AG04449 (cell line): ENCODE measurements at regions not wholly inside any gene's neighbourhood (a gene's known extent, or its start where the extent isn't known, plus 50 kb on each side); places are given as distances from the start of the nearest gene placed in this dataset.

Source experiments
- CTCF ChIA-PET: fragments of 350-600 bp; formaldehyde crosslinking; extraction: SDS; loops from one replicate; lab custom pipeline; 2021; ENCODE audit warnings: antibody characterized with exemption; lab: Yijun Ruan, JAX
- POLR2A ChIA-PET: fragments of 400-600, 350-600 bp; formaldehyde crosslinking; extraction: SDS; loops from one replicate; lab custom pipeline; 2020; ENCODE audit warnings: antibody characterized with exemption, inconsistent platforms; lab: Yijun Ruan, JAX
- DNase-seq: peaks from one replicate; pipeline ENCODE4 v3.0.0-alpha.2; 2010; ENCODE audit warnings: low read depth, low spot score
- H3K4me3 ChIP-seq: 2 replicates; pipeline ENCODE4 v1.5.1; 2011; ENCODE audit warnings: low read depth, mild to moderate bottlenecking, control low read depth, low read length
- CTCF ChIP-seq: IDR thresholded peaks from one replicate; pipeline ENCODE4 v1.5.1; 2011; ENCODE audit warnings: mild to moderate bottlenecking, moderate library complexity, low read length, control low read depth, inconsistent platforms; ENCODE audit not compliant: insufficient read depth; ENCODE audit errors: missing control alignments

- CTCF ChIA-PET = no interaction called here
Observed at GRCh38 chr13:28584873-28585381, 74.0 kb upstream of the POMP start.

GRCh38 chr13:28583651-28584091 lies 75.3 kb upstream of the POMP start:
- CTCF ChIA-PET = interaction anchor here (0.6 kb wide), 1 partner anchor 102 kb away, joined by 3 read pairs; no protein-coding TSS in a partner anchor
- TF ChIP-seq CTCF = no peak

More at GRCh38 chr13:28584873-28585381, 74.0 kb upstream of the POMP start:
- DNase-seq = peak; percentile 36
- no peak for TF ChIP-seq CTCF
- POLR2A ChIA-PET = no interaction called here
- H3K4me3 ChIP-seq = no peak overlapping the region

GRCh38 chr13:28582892-28583240 lies 76.1 kb upstream of the POMP start:
- ChIA-PET CTCF (interaction anchor here (0.6 kb wide), 1 partner anchor 103 kb away, joined by 3 read pairs; no protein-coding TSS in a partner anchor), POLR2A (no interaction called here)
- no peak overlapping the region for H3K4me3 ChIP-seq
- no peak for DNase-seq
- no peak for TF ChIP-seq CTCF

More at GRCh38 chr13:28583651-28584091, 75.3 kb upstream of the POMP start:
- POLR2A ChIA-PET = no interaction called here
- H3K4me3 ChIP-seq = no peak overlapping the region
- no peak for DNase-seq

DNA sequence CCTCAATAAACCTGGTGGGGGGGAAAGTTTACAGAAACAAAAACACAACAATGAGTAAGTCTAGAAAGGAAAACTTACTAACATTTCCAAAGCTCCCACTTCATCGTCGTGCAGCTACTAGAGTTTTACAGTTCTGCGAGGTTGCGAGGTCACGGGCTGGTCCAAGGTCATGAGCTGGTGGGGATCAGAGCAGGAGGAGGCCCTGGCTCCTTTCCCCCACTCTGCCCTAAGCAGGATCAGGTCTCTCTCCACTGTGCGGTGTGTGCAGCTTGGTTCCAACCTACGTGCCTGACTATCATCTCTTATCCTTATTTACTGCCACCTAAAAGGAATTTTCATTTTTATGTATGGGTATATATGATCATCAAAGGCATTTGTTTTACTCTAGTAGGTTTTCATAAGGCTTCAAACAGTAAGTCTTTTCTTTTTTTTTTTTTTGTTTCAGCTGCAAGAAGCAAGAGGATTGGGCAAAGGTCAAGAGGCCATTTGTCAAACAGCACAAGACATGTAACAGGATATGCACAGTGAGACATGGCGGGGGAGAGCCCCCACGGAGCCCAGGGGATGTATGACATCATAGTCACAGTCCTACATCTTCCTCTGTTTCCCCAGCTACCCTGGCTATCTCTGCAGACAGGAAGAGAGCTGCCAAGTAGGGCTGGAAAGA lies 76.6 kb upstream of the POMP start:
- ChIA-PET POLR2A (interaction anchor here (0.7 kb wide), 1 partner anchor 73 kb away, joined by 7 read pairs; no protein-coding TSS in a partner anchor), CTCF (no interaction called here)
- H3K4me3 ChIP-seq = no peak overlapping the region
- no peak for TF ChIP-seq CTCF
- DNase-seq = no peak

DNA sequence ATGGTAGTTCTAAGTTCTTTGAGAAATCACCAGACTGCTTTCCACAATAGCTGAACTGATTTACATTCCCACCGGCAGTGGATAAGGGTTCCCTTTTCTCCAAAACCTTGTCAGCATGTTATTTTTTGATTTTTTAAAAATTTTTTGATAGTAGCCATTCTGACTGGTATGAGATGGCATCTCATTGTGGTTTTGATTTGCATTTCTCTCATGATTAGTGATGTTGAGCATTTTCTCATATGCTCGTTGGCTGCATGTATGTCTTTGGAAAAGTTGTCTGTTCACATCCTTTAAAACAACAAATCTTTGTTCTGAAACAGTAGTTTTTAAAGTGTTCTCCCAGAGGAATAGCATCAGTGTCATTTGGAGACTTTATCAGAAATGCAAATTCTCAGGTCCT lies 77.5 kb upstream of the POMP start:
- TF ChIP-seq CTCF = no peak
- CTCF ChIA-PET = no interaction called here
- no peak overlapping the region for H3K4me3 ChIP-seq
- no peak for DNase-seq
- POLR2A ChIA-PET = no interaction called here

DNA sequence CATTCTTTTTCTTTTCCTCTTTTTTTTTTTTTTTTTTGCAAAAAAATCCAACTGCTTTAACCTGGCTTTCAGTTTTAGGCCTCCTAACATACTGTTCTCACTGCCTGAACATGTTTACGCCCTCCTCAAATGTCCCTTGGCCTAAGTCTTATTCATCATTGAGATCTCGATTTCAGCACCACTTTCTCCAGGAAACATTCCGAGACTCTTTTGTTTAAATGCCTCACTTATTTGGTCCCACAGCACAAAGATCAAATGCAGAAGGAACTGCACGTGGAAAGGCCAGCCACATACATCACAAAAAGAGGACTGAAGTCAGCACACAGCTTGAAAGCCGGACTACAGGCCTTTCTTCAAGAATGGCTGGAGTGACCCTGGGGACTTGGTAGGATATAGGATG lies 79.2 kb upstream of the POMP start:
- TF ChIP-seq CTCF = no peak
- H3K4me3 ChIP-seq = no peak overlapping the region
- no peak for DNase-seq
- POLR2A ChIA-PET = no interaction called here
- CTCF ChIA-PET = no interaction called here
